ENCODE measurements at regions not wholly inside any gene's neighbourhood (a gene's known extent, or its start where the extent isn't known, plus 50 kb on each side); places are given as distances from the start of the nearest gene placed in this dataset.
"Not testable (repeated sequence)": the region's sequence is repeated elsewhere in the genome, so short reads cannot be mapped to it uniquely, and the experiment has no call there.

DNA sequence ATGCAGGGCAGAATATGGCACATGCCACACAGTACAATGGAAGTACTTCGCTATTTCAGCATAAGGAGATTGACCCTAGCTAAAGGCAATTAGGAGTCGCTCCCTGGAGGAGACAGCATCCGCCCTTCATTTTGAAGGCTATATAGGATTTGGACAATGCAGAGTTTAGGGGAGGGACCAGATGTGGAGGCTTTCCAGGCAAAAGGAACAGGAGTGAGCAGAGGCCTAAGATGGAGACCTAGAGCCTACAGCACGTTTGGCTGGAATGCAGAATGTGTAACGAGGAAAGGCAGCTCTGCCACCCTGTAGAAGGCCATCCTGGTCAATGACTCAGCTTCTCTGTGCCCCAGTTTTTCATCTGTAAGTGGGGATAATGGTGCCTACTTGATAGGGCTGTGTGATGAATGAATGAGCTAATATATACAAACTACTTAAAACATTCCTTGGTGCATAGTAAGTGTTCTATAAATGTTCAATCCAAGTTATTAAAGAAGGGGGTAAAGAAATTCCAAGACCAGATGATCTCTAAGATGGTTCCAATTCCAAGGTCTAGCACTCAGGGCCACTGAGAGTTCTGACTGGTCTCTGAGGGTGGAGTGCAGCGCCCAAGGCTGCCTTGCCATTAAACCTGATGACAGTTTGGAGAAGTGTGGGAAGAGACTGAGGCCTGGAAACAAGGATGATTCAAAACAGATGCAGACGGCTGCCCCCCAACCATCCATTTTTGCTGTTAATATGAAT, 54.3 kb upstream of the FRMD6 start:
- no peaks in the 10 kb centered on the region for H3K79me2 ChIP-seq (ENCODE audit: control insufficient read depth, insufficient read depth, low read length)
- no peaks in the 10 kb centered on the region for H3K4me1 ChIP-seq (ENCODE audit: control insufficient read depth, extremely low read depth, insufficient read depth, low read length)
- CTCF ChIA-PET, result no interaction called here
- H3K27me3 ChIP-seq (ENCODE audit: control insufficient read depth in 2 of 2, insufficient read depth in 2 of 2, low read length in 2 of 2), result no peaks in the 10 kb centered on the region
- TF ChIP-seq, protein P1, sequence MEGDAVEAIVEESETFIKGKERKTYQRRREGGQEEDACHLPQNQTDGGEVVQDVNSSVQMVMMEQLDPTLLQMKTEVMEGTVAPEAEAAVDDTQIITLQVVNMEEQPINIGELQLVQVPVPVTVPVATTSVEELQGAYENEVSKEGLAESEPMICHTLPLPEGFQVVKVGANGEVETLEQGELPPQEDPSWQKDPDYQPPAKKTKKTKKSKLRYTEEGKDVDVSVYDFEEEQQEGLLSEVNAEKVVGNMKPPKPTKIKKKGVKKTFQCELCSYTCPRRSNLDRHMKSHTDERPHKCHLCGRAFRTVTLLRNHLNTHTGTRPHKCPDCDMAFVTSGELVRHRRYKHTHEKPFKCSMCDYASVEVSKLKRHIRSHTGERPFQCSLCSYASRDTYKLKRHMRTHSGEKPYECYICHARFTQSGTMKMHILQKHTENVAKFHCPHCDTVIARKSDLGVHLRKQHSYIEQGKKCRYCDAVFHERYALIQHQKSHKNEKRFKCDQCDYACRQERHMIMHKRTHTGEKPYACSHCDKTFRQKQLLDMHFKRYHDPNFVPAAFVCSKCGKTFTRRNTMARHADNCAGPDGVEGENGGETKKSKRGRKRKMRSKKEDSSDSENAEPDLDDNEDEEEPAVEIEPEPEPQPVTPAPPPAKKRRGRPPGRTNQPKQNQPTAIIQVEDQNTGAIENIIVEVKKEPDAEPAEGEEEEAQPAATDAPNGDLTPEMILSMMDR (IDR thresholded peaks at IDR 0.05; ENCODE audit: extremely low read depth in 1 of 2, insufficient read depth in 1 of 2, low read depth in 1 of 2, low read length in 2 of 2), result no peak
- TF ChIP-seq MYC (IDR thresholded peaks at IDR 0.05; ENCODE audit: low read depth, low read length), result no peak
- no peak for TF ChIP-seq EZH2 (IDR thresholded peaks at IDR 0.05; ENCODE audit: borderline replicate concordance, low read depth, low read length, severe bottlenecking)
- no peak for TF ChIP-seq POLR2AphosphoS5 (IDR thresholded peaks at IDR 0.05; ENCODE audit: insufficient read depth, low read depth, low read length)
- TF ChIP-seq POLR2A (IDR thresholded peaks at IDR 0.05; ENCODE audit: low read depth, low read length), result no peak
- TF ChIP-seq, protein P2, sequence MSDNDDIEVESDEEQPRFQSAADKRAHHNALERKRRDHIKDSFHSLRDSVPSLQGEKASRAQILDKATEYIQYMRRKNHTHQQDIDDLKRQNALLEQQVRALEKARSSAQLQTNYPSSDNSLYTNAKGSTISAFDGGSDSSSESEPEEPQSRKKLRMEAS (IDR thresholded peaks at IDR 0.05; ENCODE audit: insufficient read depth, insufficient read length), result no peak
- TF ChIP-seq GATA2 (IDR thresholded peaks at IDR 0.05; ENCODE audit: insufficient read depth, insufficient read length, low read depth, low read length), result no peak
- TF ChIP-seq JUN (IDR thresholded peaks at IDR 0.05; ENCODE audit: borderline replicate concordance, insufficient read depth, insufficient read length, low read depth), result no peak
- no peak for TF ChIP-seq FOS (IDR thresholded peaks at IDR 0.05; ENCODE audit: borderline replicate concordance, insufficient read depth, low read length)
- no peak overlapping the region for H3K4me2 ChIP-seq (ENCODE audit: insufficient read depth, low read length)
- H3K27ac ChIP-seq (ENCODE audit: insufficient read depth, low read depth, low read length), result no peak overlapping the region
- dilution Hi-C loops (cut with MboI; ENCODE audit: extremely low pct_ligation_motif_present, low sequenced_read_pairs) (no loop called here), intact Hi-C loops (cut with micrococcal nuclease) (no loop called here)
- no peak overlapping the region for H3K9ac ChIP-seq (replicated peaks; ENCODE audit: extremely low read depth, insufficient read depth, low read length)
- no peaks in the 10 kb centered on the region for H3K9me3 ChIP-seq (replicated peaks; ENCODE audit: control insufficient read depth, insufficient read depth, low read length)
- POLR2A ChIA-PET, result no interaction called here
- H4K20me1 ChIP-seq (replicated peaks; ENCODE audit: control insufficient read depth, extremely low read depth, insufficient read depth, low read length), result no peaks in the 10 kb centered on the region
- H2AFZ ChIP-seq (ENCODE audit: low read depth, low read length), result no peak overlapping the region
- no peak overlapping the region for H3K4me3 ChIP-seq (replicated peaks in 1 of 3; ENCODE audit: insufficient read depth in 1 of 3, low read depth in 1 of 3, low read length in 3 of 3)
- BruUV-seq (replicated peaks), result no TSS peak
- no peak for FAIRE-seq
- H3K36me3 ChIP-seq (ENCODE audit: control insufficient read depth in 2 of 2, extremely low read depth in 1 of 2, insufficient read depth in 2 of 2, low read length in 2 of 2), result no peaks in the 10 kb centered on the region
- no peak for DNase-seq (ENCODE audit: low read depth, low spot score)
- no peaks in the 10 kb centered on the region for H3K9me1 ChIP-seq (replicated peaks; ENCODE audit: control insufficient read depth, extremely low read depth, insufficient read depth, low read length)

DNA sequence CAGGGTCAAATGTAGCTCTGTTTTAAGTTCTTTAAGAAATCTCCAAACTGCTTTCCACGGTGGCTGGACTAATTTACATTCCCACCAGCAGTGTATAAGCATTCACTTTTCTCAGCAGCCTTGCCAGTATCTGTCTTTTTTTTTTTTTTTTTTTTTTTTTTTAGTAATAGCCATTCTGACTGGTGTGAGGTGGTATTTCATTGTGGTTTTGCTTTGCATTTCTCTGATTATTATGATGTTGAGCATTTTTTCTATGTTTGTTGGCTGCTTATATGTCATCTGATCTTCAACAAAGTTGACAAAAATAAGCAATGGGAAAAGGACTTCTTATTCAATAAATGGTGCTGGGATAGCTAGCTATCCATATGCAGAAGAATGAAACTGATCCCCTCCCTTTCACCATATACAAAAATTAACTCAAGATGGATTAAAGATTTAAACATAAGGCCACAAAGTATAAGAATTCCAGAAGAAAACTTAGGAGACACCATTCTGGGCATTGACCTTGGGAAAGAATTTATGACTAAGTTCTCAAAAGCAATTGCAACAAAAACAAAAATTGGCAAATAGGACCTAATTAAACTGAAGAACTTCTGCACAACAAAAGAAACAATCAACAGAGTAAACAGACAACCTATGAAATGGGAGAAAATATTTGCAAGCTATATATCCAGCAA, 52.6 kb upstream of the FRMD6 start:
- intact Hi-C loops (cut with micrococcal nuclease); H3K9ac ChIP-seq (replicated peaks; ENCODE audit: extremely low read depth, insufficient read depth, low read length); H3K4me3 ChIP-seq (replicated peaks in 1 of 3; ENCODE audit: insufficient read depth in 1 of 3, low read depth in 1 of 3, low read length in 3 of 3); H3K9me3 ChIP-seq (replicated peaks; ENCODE audit: control insufficient read depth, insufficient read depth, low read length); BruUV-seq (replicated peaks); DNase-seq (ENCODE audit: low read depth, low spot score); dilution Hi-C loops (cut with MboI; ENCODE audit: extremely low pct_ligation_motif_present, low sequenced_read_pairs); H4K20me1 ChIP-seq (replicated peaks; ENCODE audit: control insufficient read depth, extremely low read depth, insufficient read depth, low read length); H3K27me3 ChIP-seq (ENCODE audit: control insufficient read depth in 2 of 2, insufficient read depth in 2 of 2, low read length in 2 of 2); H3K9me1 ChIP-seq (replicated peaks; ENCODE audit: control insufficient read depth, extremely low read depth, insufficient read depth, low read length); H2AFZ ChIP-seq (ENCODE audit: low read depth, low read length); POLR2A ChIA-PET; H3K79me2 ChIP-seq (ENCODE audit: control insufficient read depth, insufficient read depth, low read length); H3K4me1 ChIP-seq (ENCODE audit: control insufficient read depth, extremely low read depth, insufficient read depth, low read length); H3K27ac ChIP-seq (ENCODE audit: insufficient read depth, low read depth, low read length); H3K4me2 ChIP-seq (ENCODE audit: insufficient read depth, low read length); H3K36me3 ChIP-seq (ENCODE audit: control insufficient read depth in 2 of 2, extremely low read depth in 1 of 2, insufficient read depth in 2 of 2, low read length in 2 of 2); FAIRE-seq: not testable (repeated sequence)
- CTCF ChIA-PET, result interaction anchor here (0.7 to 1.4 kb wide), 2 partner anchors 12 to 387 kb away, joined by 3 to 5 read pairs; no protein-coding TSS in a partner anchor

All from endothelial cell of umbilical vein (primary cell).